ENCODE measurements at regions not wholly inside any gene's neighbourhood (a gene's known extent, or its start where the extent isn't known, plus 50 kb on each side); places are given as distances from the start of the nearest gene placed in this dataset.

DNA sequence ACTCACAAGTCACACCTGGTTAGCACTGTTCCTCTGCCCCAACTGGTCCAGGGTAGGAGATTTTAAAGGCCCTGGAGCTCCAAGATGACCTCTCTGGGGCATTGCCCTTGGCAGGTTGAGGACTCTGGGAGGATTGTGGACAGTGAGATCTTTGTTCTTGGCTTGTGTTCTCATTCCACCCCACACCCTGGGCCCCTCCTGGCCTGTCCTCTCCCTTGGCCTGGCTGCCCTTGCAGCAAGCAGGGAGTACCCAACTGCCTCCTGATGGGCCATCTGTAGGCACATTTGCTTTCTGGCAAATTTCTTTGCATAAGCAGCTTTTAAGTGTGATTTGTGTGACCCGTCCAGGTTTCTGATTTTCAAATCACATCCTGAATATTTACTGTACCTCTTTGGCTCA lies 239.6 kb downstream of the UTP18 start:
- 22 to 42% methylated on average over 1 of the region's 1 CpG for WGBS, 2 donors (ENCODE audit: low coverage in 1 of 2)
- TF ChIP-seq, protein P1, sequence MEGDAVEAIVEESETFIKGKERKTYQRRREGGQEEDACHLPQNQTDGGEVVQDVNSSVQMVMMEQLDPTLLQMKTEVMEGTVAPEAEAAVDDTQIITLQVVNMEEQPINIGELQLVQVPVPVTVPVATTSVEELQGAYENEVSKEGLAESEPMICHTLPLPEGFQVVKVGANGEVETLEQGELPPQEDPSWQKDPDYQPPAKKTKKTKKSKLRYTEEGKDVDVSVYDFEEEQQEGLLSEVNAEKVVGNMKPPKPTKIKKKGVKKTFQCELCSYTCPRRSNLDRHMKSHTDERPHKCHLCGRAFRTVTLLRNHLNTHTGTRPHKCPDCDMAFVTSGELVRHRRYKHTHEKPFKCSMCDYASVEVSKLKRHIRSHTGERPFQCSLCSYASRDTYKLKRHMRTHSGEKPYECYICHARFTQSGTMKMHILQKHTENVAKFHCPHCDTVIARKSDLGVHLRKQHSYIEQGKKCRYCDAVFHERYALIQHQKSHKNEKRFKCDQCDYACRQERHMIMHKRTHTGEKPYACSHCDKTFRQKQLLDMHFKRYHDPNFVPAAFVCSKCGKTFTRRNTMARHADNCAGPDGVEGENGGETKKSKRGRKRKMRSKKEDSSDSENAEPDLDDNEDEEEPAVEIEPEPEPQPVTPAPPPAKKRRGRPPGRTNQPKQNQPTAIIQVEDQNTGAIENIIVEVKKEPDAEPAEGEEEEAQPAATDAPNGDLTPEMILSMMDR (IDR thresholded peaks at IDR 0.05): no peak
- no peak for TF ChIP-seq POLR2A (IDR thresholded peaks at IDR 0.05)
- TF ChIP-seq POLR2AphosphoS5 (IDR thresholded peaks at IDR 0.05): no peak
- no peak for TF ChIP-seq EP300 (IDR thresholded peaks at IDR 0.05)
- H3K4me3 ChIP-seq: no peak overlapping the region
- H3K4me1 ChIP-seq: peaks cover 0 to 11% (median 2%) of the 10 kb centered on the region in 3 donors
- peaks cover 2% of the 10 kb centered on the region for H3K27me3 ChIP-seq
- H3K36me3 ChIP-seq: no peaks in the 10 kb centered on the region
- H3K27ac ChIP-seq: no peak overlapping the region
- no peaks in the 10 kb centered on the region for H3K9me3 ChIP-seq
- no peak for ATAC-seq

DNA sequence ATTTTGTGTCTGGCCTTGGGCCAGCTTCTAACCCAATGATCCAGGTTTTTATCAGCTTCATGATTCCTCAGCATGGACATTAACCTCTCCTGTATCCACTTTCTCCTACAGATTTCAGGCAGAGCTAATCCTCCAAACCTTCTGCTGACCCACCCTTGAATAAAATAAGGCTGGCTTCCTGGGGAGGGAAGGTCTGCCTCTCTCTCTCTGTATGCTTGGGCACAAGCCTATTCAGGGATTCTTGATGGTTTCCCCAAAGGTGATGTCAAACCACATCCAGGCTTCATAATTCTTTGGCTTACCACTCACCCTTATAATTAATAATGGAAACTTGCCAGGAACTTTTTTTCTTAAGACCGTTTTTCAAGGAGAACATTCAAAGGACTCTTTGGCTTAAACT lies 240.1 kb downstream of the UTP18 start:
- Histone ChIP-seq H3K9me3 (no peaks in the 10 kb centered on the region), H3K4me3 (no peak overlapping the region), H3K27ac (no peak overlapping the region), H3K36me3 (no peaks in the 10 kb centered on the region), H3K4me1 (peaks cover 0 to 11% (median 2%) of the 10 kb centered on the region in 3 donors), H3K27me3 (peaks cover 6% of the 10 kb centered on the region)
- TF ChIP-seq, protein P1 (IDR thresholded peaks at IDR 0.05): no peak
- no peak for TF ChIP-seq POLR2A (IDR thresholded peaks at IDR 0.05)
- TF ChIP-seq POLR2AphosphoS5 (IDR thresholded peaks at IDR 0.05): no peak
- no peak for TF ChIP-seq EP300 (IDR thresholded peaks at IDR 0.05)
- WGBS, 2 donors (ENCODE audit: low coverage in 1 of 2): 15 to 17% methylated on average over 1 of the region's 1 CpG
- ATAC-seq: no peak

DNA sequence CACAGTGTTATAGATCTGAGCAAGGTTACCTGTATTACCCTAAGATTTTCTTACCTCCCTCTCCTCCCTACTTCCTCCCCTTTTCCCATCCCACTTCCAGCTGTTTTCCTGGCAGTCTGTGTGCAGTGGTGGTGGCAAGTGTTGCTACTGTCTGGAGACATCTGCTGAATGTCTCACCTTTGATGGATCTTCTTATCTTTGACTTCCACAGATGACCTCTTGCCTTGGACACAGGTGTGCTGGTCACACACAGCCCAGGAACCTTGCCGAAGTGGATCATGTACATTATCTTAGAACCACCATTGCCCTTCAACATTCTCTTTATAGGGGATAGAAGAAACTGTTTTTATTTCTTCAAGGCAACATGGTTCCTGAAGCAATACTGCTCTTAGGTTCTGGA lies 245.1 kb downstream of the UTP18 start:
- 100% methylated on average over 1 of the region's 1 CpG for WGBS, 2 donors (ENCODE audit: low coverage in 1 of 2)
- Histone ChIP-seq H3K9me3 (no peaks in the 10 kb centered on the region), H3K36me3 (no peaks in the 10 kb centered on the region), H3K4me1 (peaks cover 0 to 2% (median 0%) of the 10 kb centered on the region in 3 donors), H3K4me3 (no peak overlapping the region), H3K27ac (no peak overlapping the region), H3K27me3 (peaks cover 19% of the 10 kb centered on the region)
- ATAC-seq: no peak
- TF ChIP-seq POLR2AphosphoS5 (IDR thresholded peaks at IDR 0.05) (no peak), POLR2A (IDR thresholded peaks at IDR 0.05) (no peak)

DNA sequence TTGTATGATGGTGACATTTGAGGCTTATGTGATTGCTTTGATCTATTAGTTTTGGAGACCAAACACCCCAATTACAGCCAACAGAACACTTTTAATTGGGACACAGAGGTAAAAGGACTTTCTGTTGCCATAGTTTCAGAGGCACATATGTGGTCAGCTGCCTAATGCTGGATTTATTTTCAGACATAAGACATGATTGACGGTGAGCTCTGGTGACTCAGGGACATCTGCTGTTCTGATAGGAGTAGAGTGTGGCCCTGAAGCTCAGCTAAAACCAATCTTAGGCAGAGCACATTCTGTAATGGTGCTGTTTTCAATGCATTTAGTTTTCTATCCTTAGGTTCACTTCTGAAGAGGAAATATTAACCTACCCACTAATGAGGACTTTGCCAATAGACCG lies 247.1 kb downstream of the UTP18 start:
- 50 to 74% methylated on average over 2 of the region's 2 CpGs for WGBS, 2 donors (ENCODE audit: low coverage in 1 of 2)
- peaks cover 19% of the 10 kb centered on the region for H3K27me3 ChIP-seq
- H3K4me3 ChIP-seq: no peak overlapping the region
- H3K27ac ChIP-seq: no peak overlapping the region
- TF ChIP-seq EP300 (IDR thresholded peaks at IDR 0.05): no peak
- TF ChIP-seq POLR2A (IDR thresholded peaks at IDR 0.05): no peak
- TF ChIP-seq POLR2AphosphoS5 (IDR thresholded peaks at IDR 0.05): no peak
- TF ChIP-seq, protein P1 (IDR thresholded peaks at IDR 0.05): no peak
- no peaks in the 10 kb centered on the region for H3K4me1 ChIP-seq
- ATAC-seq: no peak
- H3K36me3 ChIP-seq: no peaks in the 10 kb centered on the region
- no peaks in the 10 kb centered on the region for H3K9me3 ChIP-seq

DNA sequence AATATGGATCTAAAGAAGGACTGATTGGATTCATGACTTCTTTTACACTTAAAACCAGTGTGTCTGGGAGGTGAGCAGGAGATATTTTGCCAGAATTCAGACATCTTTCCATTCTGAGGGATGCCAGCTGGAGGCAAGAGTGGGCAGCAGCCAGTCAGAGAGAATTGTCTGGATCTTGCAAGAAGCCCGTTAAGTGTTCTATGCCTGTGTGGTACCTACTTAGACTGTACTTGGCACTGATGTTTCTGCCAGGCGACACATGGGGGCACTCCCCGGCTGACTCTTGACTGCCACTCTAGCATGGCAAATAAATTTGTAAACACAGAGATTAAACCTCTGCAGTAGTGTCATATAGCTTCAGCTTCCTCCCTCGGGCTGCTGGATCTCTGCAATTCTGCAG lies 247.7 kb downstream of the UTP18 start:
- Histone ChIP-seq H3K27ac (no peak overlapping the region), H3K4me1 (no peaks in the 10 kb centered on the region), H3K36me3 (no peaks in the 10 kb centered on the region), H3K9me3 (no peaks in the 10 kb centered on the region), H3K27me3 (peaks cover 19% of the 10 kb centered on the region), H3K4me3 (no peak overlapping the region)
- no peak for ATAC-seq
- TF ChIP-seq POLR2A (IDR thresholded peaks at IDR 0.05) (no peak), EP300 (IDR thresholded peaks at IDR 0.05) (no peak)
- WGBS, 2 donors (ENCODE audit: low coverage in 1 of 2): 47 to 70% methylated on average over 1 to 4 of the region's 4 CpGs

DNA sequence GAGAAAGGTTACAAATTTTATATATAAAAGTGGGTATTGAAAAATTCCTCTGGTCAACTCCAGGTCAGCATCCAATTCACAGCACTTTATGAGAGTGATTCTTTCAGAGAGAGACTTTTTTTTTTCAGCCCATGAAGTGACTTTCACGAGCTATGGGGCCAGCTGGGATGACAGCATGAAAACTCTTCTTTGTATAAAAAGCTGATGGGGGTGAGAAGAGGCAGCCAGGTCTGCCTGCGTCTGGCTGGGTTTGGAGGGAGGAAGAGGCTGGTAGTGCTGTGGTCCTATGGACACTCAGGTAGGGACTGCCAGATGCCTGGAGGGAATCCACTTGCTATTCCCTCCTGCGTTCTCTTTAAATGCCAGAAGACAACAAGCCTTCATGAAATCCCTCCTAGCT lies 250.6 kb downstream of the UTP18 start:
- ATAC-seq: no peak
- H3K27ac ChIP-seq: no peak overlapping the region
- H3K9me3 ChIP-seq: no peaks in the 10 kb centered on the region
- TF ChIP-seq POLR2AphosphoS5 (IDR thresholded peaks at IDR 0.05) (no peak), EP300 (IDR thresholded peaks at IDR 0.05) (no peak), POLR2A (IDR thresholded peaks at IDR 0.05) (no peak)
- TF ChIP-seq, protein P1 (IDR thresholded peaks at IDR 0.05): no peak
- 64% methylated on average over 2 to 3 of the region's 3 CpGs for WGBS, 2 donors (ENCODE audit: low coverage in 1 of 2)
- peaks cover 8% of the 10 kb centered on the region for H3K27me3 ChIP-seq
- H3K36me3 ChIP-seq: no peaks in the 10 kb centered on the region
- H3K4me3 ChIP-seq: no peak overlapping the region
- H3K4me1 ChIP-seq: peaks cover 0 to 10% (median 0%) of the 10 kb centered on the region in 3 donors
